ENCODE measurements at regions not wholly inside any gene's neighbourhood (a gene's known extent, or its start where the extent isn't known, plus 50 kb on each side); places are given as distances from the start of the nearest gene placed in this dataset.

DNA sequence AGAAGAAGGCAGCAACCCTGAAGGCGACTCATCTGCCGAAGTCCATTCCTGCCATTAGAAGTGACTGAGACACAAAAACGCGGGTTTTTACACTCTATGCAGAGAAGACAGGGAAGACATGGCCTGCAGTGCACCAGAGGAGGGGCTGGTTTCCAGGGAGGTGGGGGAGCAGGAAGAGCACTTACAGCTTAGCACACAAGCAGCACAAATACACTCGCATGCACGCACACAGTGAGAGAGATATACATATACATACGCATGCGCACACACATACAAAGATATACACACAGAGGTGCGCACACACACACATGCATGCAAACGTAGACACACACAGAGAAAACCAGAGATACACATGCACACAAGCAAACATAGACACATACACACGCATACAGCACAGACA lies 210.9 kb upstream of the CSF3R start:
- DNase-seq (ENCODE audit: low spot score) = no peak
- Histone ChIP-seq H3K27ac (ENCODE audit: low read depth in 1 of 2, low read length in 2 of 2) (no peak overlapping the region), H3K9ac (ENCODE audit: low read depth in 1 of 2, low read length in 2 of 2) (no peak overlapping the region), H3K27me3 (ENCODE audit: control insufficient read depth in 4 of 4, insufficient read depth in 4 of 4, low read length in 3 of 4) (peaks cover 0 to 12% (median 2%) of the 10 kb centered on the region in 4 donors), H3K4me3 (ENCODE audit: low read depth in 1 of 3, low read length in 3 of 3) (no peak overlapping the region), H3K9me3 (ENCODE audit: control insufficient read depth in 4 of 4, low read length in 3 of 4) (no peaks in the 10 kb centered on the region), H3K36me3 (ENCODE audit: control insufficient read depth in 4 of 4, insufficient read depth in 3 of 4, low read depth in 1 of 4, low read length in 3 of 4) (no peaks in the 10 kb centered on the region), H3K4me1 (ENCODE audit: control insufficient read depth in 4 of 4, insufficient read depth in 4 of 4, low read length in 3 of 4) (no peaks in the 10 kb centered on the region)
- TF ChIP-seq, protein P1, sequence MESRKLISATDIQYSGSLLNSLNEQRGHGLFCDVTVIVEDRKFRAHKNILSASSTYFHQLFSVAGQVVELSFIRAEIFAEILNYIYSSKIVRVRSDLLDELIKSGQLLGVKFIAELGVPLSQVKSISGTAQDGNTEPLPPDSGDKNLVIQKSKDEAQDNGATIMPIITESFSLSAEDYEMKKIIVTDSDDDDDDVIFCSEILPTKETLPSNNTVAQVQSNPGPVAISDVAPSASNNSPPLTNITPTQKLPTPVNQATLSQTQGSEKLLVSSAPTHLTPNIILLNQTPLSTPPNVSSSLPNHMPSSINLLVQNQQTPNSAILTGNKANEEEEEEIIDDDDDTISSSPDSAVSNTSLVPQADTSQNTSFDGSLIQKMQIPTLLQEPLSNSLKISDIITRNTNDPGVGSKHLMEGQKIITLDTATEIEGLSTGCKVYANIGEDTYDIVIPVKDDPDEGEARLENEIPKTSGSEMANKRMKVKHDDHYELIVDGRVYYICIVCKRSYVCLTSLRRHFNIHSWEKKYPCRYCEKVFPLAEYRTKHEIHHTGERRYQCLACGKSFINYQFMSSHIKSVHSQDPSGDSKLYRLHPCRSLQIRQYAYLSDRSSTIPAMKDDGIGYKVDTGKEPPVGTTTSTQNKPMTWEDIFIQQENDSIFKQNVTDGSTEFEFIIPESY (IDR thresholded peaks at IDR 0.05) = no peak
- TF ChIP-seq, protein P2, sequence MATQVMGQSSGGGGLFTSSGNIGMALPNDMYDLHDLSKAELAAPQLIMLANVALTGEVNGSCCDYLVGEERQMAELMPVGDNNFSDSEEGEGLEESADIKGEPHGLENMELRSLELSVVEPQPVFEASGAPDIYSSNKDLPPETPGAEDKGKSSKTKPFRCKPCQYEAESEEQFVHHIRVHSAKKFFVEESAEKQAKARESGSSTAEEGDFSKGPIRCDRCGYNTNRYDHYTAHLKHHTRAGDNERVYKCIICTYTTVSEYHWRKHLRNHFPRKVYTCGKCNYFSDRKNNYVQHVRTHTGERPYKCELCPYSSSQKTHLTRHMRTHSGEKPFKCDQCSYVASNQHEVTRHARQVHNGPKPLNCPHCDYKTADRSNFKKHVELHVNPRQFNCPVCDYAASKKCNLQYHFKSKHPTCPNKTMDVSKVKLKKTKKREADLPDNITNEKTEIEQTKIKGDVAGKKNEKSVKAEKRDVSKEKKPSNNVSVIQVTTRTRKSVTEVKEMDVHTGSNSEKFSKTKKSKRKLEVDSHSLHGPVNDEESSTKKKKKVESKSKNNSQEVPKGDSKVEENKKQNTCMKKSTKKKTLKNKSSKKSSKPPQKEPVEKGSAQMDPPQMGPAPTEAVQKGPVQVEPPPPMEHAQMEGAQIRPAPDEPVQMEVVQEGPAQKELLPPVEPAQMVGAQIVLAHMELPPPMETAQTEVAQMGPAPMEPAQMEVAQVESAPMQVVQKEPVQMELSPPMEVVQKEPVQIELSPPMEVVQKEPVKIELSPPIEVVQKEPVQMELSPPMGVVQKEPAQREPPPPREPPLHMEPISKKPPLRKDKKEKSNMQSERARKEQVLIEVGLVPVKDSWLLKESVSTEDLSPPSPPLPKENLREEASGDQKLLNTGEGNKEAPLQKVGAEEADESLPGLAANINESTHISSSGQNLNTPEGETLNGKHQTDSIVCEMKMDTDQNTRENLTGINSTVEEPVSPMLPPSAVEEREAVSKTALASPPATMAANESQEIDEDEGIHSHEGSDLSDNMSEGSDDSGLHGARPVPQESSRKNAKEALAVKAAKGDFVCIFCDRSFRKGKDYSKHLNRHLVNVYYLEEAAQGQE (IDR thresholded peaks at IDR 0.05) = no peak
- TF ChIP-seq EGR1 (IDR thresholded peaks at IDR 0.05; ENCODE audit: low read depth in 2 of 2) (no peak), YY1 (IDR thresholded peaks at IDR 0.05) (no peak), RXRA (IDR thresholded peaks at IDR 0.05) (no peak), NR2F2 (IDR thresholded peaks at IDR 0.05) (no peak), HNF4G (IDR thresholded peaks at IDR 0.05) (no peak), FOXA1 (IDR thresholded peaks at IDR 0.05) (no peak)
- TF ChIP-seq, protein P3, sequence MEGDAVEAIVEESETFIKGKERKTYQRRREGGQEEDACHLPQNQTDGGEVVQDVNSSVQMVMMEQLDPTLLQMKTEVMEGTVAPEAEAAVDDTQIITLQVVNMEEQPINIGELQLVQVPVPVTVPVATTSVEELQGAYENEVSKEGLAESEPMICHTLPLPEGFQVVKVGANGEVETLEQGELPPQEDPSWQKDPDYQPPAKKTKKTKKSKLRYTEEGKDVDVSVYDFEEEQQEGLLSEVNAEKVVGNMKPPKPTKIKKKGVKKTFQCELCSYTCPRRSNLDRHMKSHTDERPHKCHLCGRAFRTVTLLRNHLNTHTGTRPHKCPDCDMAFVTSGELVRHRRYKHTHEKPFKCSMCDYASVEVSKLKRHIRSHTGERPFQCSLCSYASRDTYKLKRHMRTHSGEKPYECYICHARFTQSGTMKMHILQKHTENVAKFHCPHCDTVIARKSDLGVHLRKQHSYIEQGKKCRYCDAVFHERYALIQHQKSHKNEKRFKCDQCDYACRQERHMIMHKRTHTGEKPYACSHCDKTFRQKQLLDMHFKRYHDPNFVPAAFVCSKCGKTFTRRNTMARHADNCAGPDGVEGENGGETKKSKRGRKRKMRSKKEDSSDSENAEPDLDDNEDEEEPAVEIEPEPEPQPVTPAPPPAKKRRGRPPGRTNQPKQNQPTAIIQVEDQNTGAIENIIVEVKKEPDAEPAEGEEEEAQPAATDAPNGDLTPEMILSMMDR (IDR thresholded peaks at IDR 0.05; ENCODE audit: low read depth, low read length, missing input control) = no peak
- 78% methylated on average over 11 of the region's 11 CpGs for WGBS

DNA sequence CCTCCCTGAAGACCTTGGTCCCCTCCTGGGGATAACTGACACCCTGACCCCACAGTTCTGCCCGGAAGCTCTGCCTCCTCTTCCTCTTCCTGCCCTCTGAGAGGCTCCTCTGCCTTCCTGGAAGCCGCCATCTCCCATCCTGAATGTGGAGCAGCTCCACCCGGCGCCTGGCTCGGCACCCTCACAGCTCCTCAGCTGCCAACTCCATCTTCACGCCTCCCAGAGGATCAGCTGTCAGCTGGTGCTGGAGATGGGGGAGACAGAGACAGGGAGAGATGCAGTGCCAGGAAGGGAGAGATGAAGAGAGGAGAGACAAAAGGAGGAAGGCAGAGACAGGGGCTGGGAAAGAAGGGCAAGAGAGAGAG lies 210.4 kb upstream of the CSF3R start:
- H3K4me3 ChIP-seq (ENCODE audit: low read depth in 1 of 3, low read length in 3 of 3) = no peak overlapping the region
- DNase-seq (ENCODE audit: low spot score) = no peak
- peaks cover 0 to 12% (median 2%) of the 10 kb centered on the region in 4 donors for H3K27me3 ChIP-seq (ENCODE audit: control insufficient read depth in 4 of 4, insufficient read depth in 4 of 4, low read length in 3 of 4)
- WGBS = 38% methylated on average over 6 of the region's 6 CpGs
- H3K9ac ChIP-seq (ENCODE audit: low read depth in 1 of 2, low read length in 2 of 2) = no peak overlapping the region
- no peaks in the 10 kb centered on the region for H3K4me1 ChIP-seq (ENCODE audit: control insufficient read depth in 4 of 4, insufficient read depth in 4 of 4, low read length in 3 of 4)
- H3K27ac ChIP-seq (ENCODE audit: low read depth in 1 of 2, low read length in 2 of 2) = no peak overlapping the region
- TF ChIP-seq EGR1 (IDR thresholded peaks at IDR 0.05; ENCODE audit: low read depth in 2 of 2) (no peak), GABPA (IDR thresholded peaks at IDR 0.05 in 1 of 2, conservative IDR thresholded peaks at IDR 0.05 in 1 of 2) (no peak), RXRA (IDR thresholded peaks at IDR 0.05) (no peak), RAD21 (IDR thresholded peaks at IDR 0.05) (no peak), HNF4G (IDR thresholded peaks at IDR 0.05) (no peak), YY1 (IDR thresholded peaks at IDR 0.05) (no peak), FOXA2 (IDR thresholded peaks at IDR 0.05) (no peak), NR2F2 (IDR thresholded peaks at IDR 0.05) (no peak)
- TF ChIP-seq, protein P2 (IDR thresholded peaks at IDR 0.05) = no peak
- TF ChIP-seq, protein P4, sequence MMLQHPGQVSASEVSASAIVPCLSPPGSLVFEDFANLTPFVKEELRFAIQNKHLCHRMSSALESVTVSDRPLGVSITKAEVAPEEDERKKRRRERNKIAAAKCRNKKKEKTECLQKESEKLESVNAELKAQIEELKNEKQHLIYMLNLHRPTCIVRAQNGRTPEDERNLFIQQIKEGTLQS (IDR thresholded peaks at IDR 0.05) = no peak
- H3K36me3 ChIP-seq (ENCODE audit: control insufficient read depth in 4 of 4, insufficient read depth in 3 of 4, low read depth in 1 of 4, low read length in 3 of 4) = no peaks in the 10 kb centered on the region
- no peaks in the 10 kb centered on the region for H3K9me3 ChIP-seq (ENCODE audit: control insufficient read depth in 4 of 4, low read length in 3 of 4)

All from liver (tissue), 8 donors.